ENCODE measurements at regions not wholly inside any gene's neighbourhood (a gene's known extent, or its start where the extent isn't known, plus 50 kb on each side); places are given as distances from the start of the nearest gene placed in this dataset.

GRCh38 chr7:91659096-91659495 is 221.4 kb downstream of the MTERF1 start:
- no peak for ATAC-seq
- Mint-ChIP-seq H3K4me1 (no peaks in the 10 kb centered on the region), H3K36me3 (no peaks in the 10 kb centered on the region), H3K27me3 (ENCODE audit: low read depth) (no peaks in the 10 kb centered on the region; the same call in 1 of the 2 replicates), H3K4me3 (no peak overlapping the region), H3K27ac (no peak overlapping the region), H3K9me3 (no peaks in the 10 kb centered on the region)
- DNase-seq (ENCODE audit: low spot score) = no peak
- CTCF ChIA-PET = no interaction called here
- TF ChIP-seq FOXP4 (CRISPR knock-in tag; IDR thresholded peaks at IDR 0.05) (no peak), TEAD1 (CRISPR knock-in tag; IDR thresholded peaks at IDR 0.05) (no peak), SMAD3 (CRISPR knock-in tag; IDR thresholded peaks at IDR 0.05; ENCODE audit: borderline replicate concordance) (no peak), ZNF317 (CRISPR knock-in tag; IDR thresholded peaks at IDR 0.05; ENCODE audit: borderline replicate concordance, low read depth) (no peak), NR2C2 (CRISPR knock-in tag; IDR thresholded peaks at IDR 0.05) (no peak), HMGXB4 (CRISPR knock-in tag; IDR thresholded peaks at IDR 0.05) (no peak), OVOL2 (CRISPR knock-in tag; IDR thresholded peaks at IDR 0.05; ENCODE audit: borderline replicate concordance) (no peak), IRF2 (CRISPR knock-in tag; IDR thresholded peaks at IDR 0.05; ENCODE audit: borderline replicate concordance, low read depth) (no peak)
- POLR2A ChIA-PET = no interaction called here

DNA sequence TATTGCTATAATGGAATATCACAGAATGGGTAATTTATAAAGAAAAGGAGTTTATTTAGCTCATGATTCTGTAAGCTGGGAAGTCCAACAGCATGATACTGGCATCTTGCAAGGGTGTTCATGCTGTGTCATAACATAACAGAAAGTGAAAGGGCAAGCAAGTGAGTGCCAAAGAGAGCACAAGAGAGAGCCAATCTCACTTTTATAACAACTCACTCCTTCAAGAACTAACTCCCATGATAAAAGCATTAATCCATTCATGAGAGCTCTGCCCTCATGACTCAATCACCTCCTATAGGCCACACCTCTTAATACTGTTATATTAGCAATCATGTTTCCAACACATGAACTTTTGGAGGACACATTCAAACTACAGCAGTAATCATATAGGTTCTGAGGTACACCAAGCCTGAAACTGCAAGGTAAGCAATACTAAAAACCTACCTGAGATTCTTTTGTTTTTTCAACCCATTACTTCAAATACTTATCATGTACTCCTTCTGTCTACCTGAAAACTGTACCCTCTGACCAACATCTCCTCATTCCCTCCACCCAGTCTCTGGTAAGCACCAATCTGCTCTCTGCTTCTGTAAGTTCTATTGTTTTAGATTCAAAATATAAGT is 219.7 kb downstream of the MTERF1 start:
- DNase-seq (ENCODE audit: low spot score) = no peak
- no peak for TF ChIP-seq SP1 (CRISPR knock-in tag; conservative IDR thresholded peaks at IDR 0.05)
- TF ChIP-seq ZNF219 (CRISPR knock-in tag; IDR thresholded peaks at IDR 0.05; ENCODE audit: borderline replicate concordance) = no peak
- TF ChIP-seq, protein P1, sequence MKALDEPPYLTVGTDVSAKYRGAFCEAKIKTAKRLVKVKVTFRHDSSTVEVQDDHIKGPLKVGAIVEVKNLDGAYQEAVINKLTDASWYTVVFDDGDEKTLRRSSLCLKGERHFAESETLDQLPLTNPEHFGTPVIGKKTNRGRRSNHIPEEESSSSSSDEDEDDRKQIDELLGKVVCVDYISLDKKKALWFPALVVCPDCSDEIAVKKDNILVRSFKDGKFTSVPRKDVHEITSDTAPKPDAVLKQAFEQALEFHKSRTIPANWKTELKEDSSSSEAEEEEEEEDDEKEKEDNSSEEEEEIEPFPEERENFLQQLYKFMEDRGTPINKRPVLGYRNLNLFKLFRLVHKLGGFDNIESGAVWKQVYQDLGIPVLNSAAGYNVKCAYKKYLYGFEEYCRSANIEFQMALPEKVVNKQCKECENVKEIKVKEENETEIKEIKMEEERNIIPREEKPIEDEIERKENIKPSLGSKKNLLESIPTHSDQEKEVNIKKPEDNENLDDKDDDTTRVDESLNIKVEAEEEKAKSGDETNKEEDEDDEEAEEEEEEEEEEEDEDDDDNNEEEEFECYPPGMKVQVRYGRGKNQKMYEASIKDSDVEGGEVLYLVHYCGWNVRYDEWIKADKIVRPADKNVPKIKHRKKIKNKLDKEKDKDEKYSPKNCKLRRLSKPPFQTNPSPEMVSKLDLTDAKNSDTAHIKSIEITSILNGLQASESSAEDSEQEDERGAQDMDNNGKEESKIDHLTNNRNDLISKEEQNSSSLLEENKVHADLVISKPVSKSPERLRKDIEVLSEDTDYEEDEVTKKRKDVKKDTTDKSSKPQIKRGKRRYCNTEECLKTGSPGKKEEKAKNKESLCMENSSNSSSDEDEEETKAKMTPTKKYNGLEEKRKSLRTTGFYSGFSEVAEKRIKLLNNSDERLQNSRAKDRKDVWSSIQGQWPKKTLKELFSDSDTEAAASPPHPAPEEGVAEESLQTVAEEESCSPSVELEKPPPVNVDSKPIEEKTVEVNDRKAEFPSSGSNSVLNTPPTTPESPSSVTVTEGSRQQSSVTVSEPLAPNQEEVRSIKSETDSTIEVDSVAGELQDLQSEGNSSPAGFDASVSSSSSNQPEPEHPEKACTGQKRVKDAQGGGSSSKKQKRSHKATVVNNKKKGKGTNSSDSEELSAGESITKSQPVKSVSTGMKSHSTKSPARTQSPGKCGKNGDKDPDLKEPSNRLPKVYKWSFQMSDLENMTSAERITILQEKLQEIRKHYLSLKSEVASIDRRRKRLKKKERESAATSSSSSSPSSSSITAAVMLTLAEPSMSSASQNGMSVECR (CRISPR knock-in tag; IDR thresholded peaks at IDR 0.05; ENCODE audit: borderline replicate concordance) = no peak
- no peak for TF ChIP-seq CREB1 (CRISPR knock-in tag; IDR thresholded peaks at IDR 0.05)
- TF ChIP-seq RORB (CRISPR knock-in tag; IDR thresholded peaks at IDR 0.05) = no peak
- TF ChIP-seq ZSCAN18 (CRISPR knock-in tag; IDR thresholded peaks at IDR 0.05) = no peak
- TF ChIP-seq FOXJ3 (CRISPR knock-in tag; IDR thresholded peaks at IDR 0.05; ENCODE audit: borderline replicate concordance) = no peak
- TF ChIP-seq ELF4 (CRISPR knock-in tag; IDR thresholded peaks at IDR 0.05; ENCODE audit: low read depth) = no peak
- no peak for TF ChIP-seq NFATC4 (CRISPR knock-in tag; IDR thresholded peaks at IDR 0.05)
- no peak for TF ChIP-seq NFYB (CRISPR knock-in tag; conservative IDR thresholded peaks at IDR 0.05; ENCODE audit: low read depth)
- TF ChIP-seq ZNF232 (CRISPR knock-in tag; IDR thresholded peaks at IDR 0.05) = no peak
- TF ChIP-seq JAZF1 (CRISPR knock-in tag; IDR thresholded peaks at IDR 0.05) = no peak
- no peak for TF ChIP-seq ZNF263 (CRISPR knock-in tag; IDR thresholded peaks at IDR 0.05; ENCODE audit: low read depth)
- no peaks in the 10 kb centered on the region; the same call in 1 of the 2 replicates for H3K27me3 Mint-ChIP-seq (ENCODE audit: low read depth)
- no peak overlapping the region for H3K4me3 Mint-ChIP-seq
- no peak overlapping the region for H3K27ac Mint-ChIP-seq
- ATAC-seq = no peak
- H3K36me3 Mint-ChIP-seq = no peaks in the 10 kb centered on the region
- ChIA-PET CTCF (no interaction called here), POLR2A (no interaction called here)
- no peaks in the 10 kb centered on the region for H3K9me3 Mint-ChIP-seq
- no peaks in the 10 kb centered on the region for H3K4me1 Mint-ChIP-seq
